Mesenchymal stem cell (in vitro differentiated cells and primary cell): ENCODE measurements at regions not wholly inside any gene's neighbourhood (a gene's known extent, or its start where the extent isn't known, plus 50 kb on each side); places are given as distances from the start of the nearest gene placed in this dataset.

Experiments used
- DNase-seq: peaks from one replicate; pipeline ENCODE4 v3.0.0-alpha.2; 2013
- H2AFZ ChIP-seq: one replicate; pipeline ENCODE4 v1.6.1; 2013; ENCODE audit warnings: low read depth, mild to moderate bottlenecking, control low read depth, inconsistent platforms, low read length, moderate library complexity
- H2AK5ac ChIP-seq: 2 replicates; pipeline ENCODE4 v1.6.1; 2013; ENCODE audit warnings: low read length, moderate library complexity, mild to moderate bottlenecking, inconsistent platforms; ENCODE audit not compliant: severe bottlenecking
- H2BK120ac ChIP-seq: one replicate; pipeline ENCODE4 v1.6.1; 2013; ENCODE audit warnings: low read depth, mild to moderate bottlenecking, inconsistent platforms, low read length, moderate library complexity
- H2BK12ac ChIP-seq, 2 experiments: one replicate each; pipeline ENCODE4 v1.6.1; 2013; ENCODE audit warnings: inconsistent platforms in 2 of 2, low read length in 2 of 2, mild to moderate bottlenecking in 2 of 2, moderate library complexity in 2 of 2, control low read depth in 1 of 2
- H2BK15ac ChIP-seq: one replicate; pipeline ENCODE4 v1.6.1; 2013; ENCODE audit warnings: mild to moderate bottlenecking, low read depth, inconsistent platforms; ENCODE audit not compliant: poor library complexity, severe bottlenecking
- H2BK5ac ChIP-seq: 2 replicates; pipeline ENCODE4 v1.6.1; 2013; ENCODE audit warnings: low read depth, mild to moderate bottlenecking, low read length, control low read depth, inconsistent platforms; ENCODE audit not compliant: poor library complexity, severe bottlenecking
- H3K14ac ChIP-seq, 2 experiments: one replicate each; pipeline ENCODE4 v1.6.1; 2013; ENCODE audit warnings: inconsistent platforms in 2 of 2, low read length in 2 of 2, control low read depth in 1 of 2, mild to moderate bottlenecking in 1 of 2, moderate library complexity in 1 of 2
- H3K18ac ChIP-seq, 2 experiments: one replicate each; pipeline ENCODE4 v1.6.1; 2013; ENCODE audit warnings: inconsistent platforms in 2 of 2, low read length in 2 of 2, control low read depth in 1 of 2, low read depth in 1 of 2, mild to moderate bottlenecking in 1 of 2
- H3K23ac ChIP-seq, 2 experiments: one replicate each; pipeline ENCODE4 v1.6.1; 2013; ENCODE audit warnings: inconsistent platforms in 2 of 2, low read length in 2 of 2, mild to moderate bottlenecking in 2 of 2, moderate library complexity in 2 of 2, control low read depth in 1 of 2
- H3K27ac ChIP-seq: 2 replicates; pipeline ENCODE4 v1.5.1; 2013; ENCODE audit warnings: mild to moderate bottlenecking, moderate library complexity, low read length, control low read depth, inconsistent platforms; ENCODE audit not compliant: poor library complexity, severe bottlenecking
- H3K27me3 ChIP-seq, 2 experiments: 2 replicates each; pipeline versions ENCODE4 v1.6.1 to v1.7.0; 2013; ENCODE audit warnings: low read length in 2 of 2, mild to moderate bottlenecking in 2 of 2, moderate library complexity in 2 of 2, control low read depth in 1 of 2, inconsistent platforms in 1 of 2; ENCODE audit not compliant: control insufficient read depth in 1 of 2, insufficient read depth in 1 of 2
- H3K36me3 ChIP-seq, 2 experiments: 2 replicates each; pipeline versions ENCODE4 v1.6.1 to v1.7.0; 2013; ENCODE audit warnings: low read length in 2 of 2, control low read depth in 1 of 2, inconsistent platforms in 1 of 2, low read depth in 1 of 2, mild to moderate bottlenecking in 1 of 2; ENCODE audit not compliant: insufficient read depth in 2 of 2, control insufficient read depth in 1 of 2
- H3K4ac ChIP-seq, 2 experiments: one replicate each; pipeline ENCODE4 v1.6.1; 2013; ENCODE audit warnings: inconsistent platforms in 2 of 2, low read length in 2 of 2, mild to moderate bottlenecking in 2 of 2, moderate library complexity in 2 of 2, control low read depth in 1 of 2, low read depth in 1 of 2
- H3K4me1 ChIP-seq: 2 replicates; pipeline ENCODE4 v1.6.1; 2013; ENCODE audit warnings: low read depth, low read length, control low read depth; ENCODE audit not compliant: control insufficient read depth, insufficient read depth
- H3K4me2 ChIP-seq: 2 replicates; pipeline ENCODE4 v1.6.1; 2013; ENCODE audit warnings: low read length, mild to moderate bottlenecking, inconsistent platforms; ENCODE audit not compliant: poor library complexity, severe bottlenecking
- H3K4me3 ChIP-seq, 2 experiments: 2 replicates each; pipeline versions ENCODE4 v1.5.1 to v1.7.0; 2013; ENCODE audit warnings: low read length in 2 of 2, mild to moderate bottlenecking in 2 of 2, control low read depth in 1 of 2, low read depth in 1 of 2; ENCODE audit not compliant: insufficient read depth in 1 of 2
- H3K79me1 ChIP-seq: replicated peaks from 2 replicates; pipeline ENCODE4 v1.6.1; 2013; ENCODE audit warnings: mild to moderate bottlenecking, control low read depth, low read length, inconsistent platforms; ENCODE audit not compliant: poor library complexity, severe bottlenecking
- H3K9ac ChIP-seq: 2 replicates; pipeline ENCODE4 v1.7.0; 2013; ENCODE audit warnings: mild to moderate bottlenecking, low read length, moderate library complexity
- H3K9me3 ChIP-seq: 2 replicates; pipeline ENCODE4 v1.7.0; 2013; ENCODE audit warnings: mild to moderate bottlenecking, low read length; ENCODE audit not compliant: control insufficient read depth
- H4K8ac ChIP-seq: one replicate; pipeline ENCODE4 v1.6.1; 2013; ENCODE audit warnings: inconsistent platforms, mild to moderate bottlenecking, low read length, moderate library complexity
- H4K91ac ChIP-seq: one replicate; pipeline ENCODE4 v1.6.1; 2013; ENCODE audit warnings: mild to moderate bottlenecking, low read length, inconsistent platforms
- WGBS: methylation state at CpG from one replicate; pipeline ENCODE4 v1.1.7; 2013; ENCODE audit warnings: mixed read lengths; 5-methylcytosine and 5-hydroxymethylcytosine counted together

- Histone ChIP-seq H2BK15ac (no peak overlapping the region), H3K36me3 (no peaks in the 10 kb centered on the region), H3K9ac (no peak overlapping the region), H3K18ac (no peak overlapping the region), H3K14ac (no peak overlapping the region), H4K8ac (no peak overlapping the region), H3K4me2 (no peak overlapping the region), H2BK120ac (no peak overlapping the region), H3K4me1 (no peaks in the 10 kb centered on the region), H3K23ac (no peak overlapping the region), H3K79me1 (no peaks in the 10 kb centered on the region), H2BK5ac (no peak overlapping the region), H2BK12ac (no peak overlapping the region), H3K27ac (no peak overlapping the region), H4K91ac (no peak overlapping the region), H2AFZ (no peak overlapping the region), H3K4me3 (no peak overlapping the region), H3K4ac (no peak overlapping the region), H3K27me3 (no peaks in the 10 kb centered on the region), H3K9me3 (no peaks in the 10 kb centered on the region), H2AK5ac (no peak overlapping the region)
- WGBS, result 57% methylated on average over 1 of the region's 4 CpGs
- no peak for DNase-seq
Observed at GRCh38 chr1:86285796-86286195, 110.3 kb downstream of the ODF2L start.

- no peak overlapping the region for H2BK120ac ChIP-seq
- no peak overlapping the region for H3K4me3 ChIP-seq
- H4K8ac ChIP-seq, result no peak overlapping the region
- H2BK12ac ChIP-seq, result no peak overlapping the region
- H3K9ac ChIP-seq, result no peak overlapping the region
- no peaks in the 10 kb centered on the region for H3K79me1 ChIP-seq
- no peaks in the 10 kb centered on the region for H3K27me3 ChIP-seq
- H3K36me3 ChIP-seq, result no peaks in the 10 kb centered on the region
- H3K4me1 ChIP-seq, result no peaks in the 10 kb centered on the region
- H3K4ac ChIP-seq, result no peak overlapping the region
- H3K9me3 ChIP-seq, result no peaks in the 10 kb centered on the region
- H2AFZ ChIP-seq, result no peak overlapping the region
- H3K27ac ChIP-seq, result no peak overlapping the region
- H3K14ac ChIP-seq, result no peak overlapping the region
- H3K18ac ChIP-seq, result no peak overlapping the region
- no peak overlapping the region for H3K4me2 ChIP-seq
- H4K91ac ChIP-seq, result no peak overlapping the region
- H2AK5ac ChIP-seq, result no peak overlapping the region
- no peak overlapping the region for H2BK15ac ChIP-seq
- no peak overlapping the region for H3K23ac ChIP-seq
- H2BK5ac ChIP-seq, result no peak overlapping the region
- DNase-seq, result no peak
Observed at GRCh38 chr1:86282611-86283010, 113.5 kb downstream of the ODF2L start.

- Histone ChIP-seq H3K4me1 (no peaks in the 10 kb centered on the region), H4K91ac (no peak overlapping the region), H3K23ac (no peak overlapping the region), H3K27ac (no peak overlapping the region), H3K36me3 (no peaks in the 10 kb centered on the region), H3K4me2 (no peak overlapping the region), H2BK5ac (no peak overlapping the region), H2BK120ac (no peak overlapping the region), H3K18ac (no peak overlapping the region), H2AK5ac (no peak overlapping the region), H4K8ac (no peak overlapping the region), H3K9ac (no peak overlapping the region), H3K79me1 (no peaks in the 10 kb centered on the region), H3K14ac (no peak overlapping the region), H3K4ac (no peak overlapping the region), H3K4me3 (no peak overlapping the region), H3K27me3 (no peaks in the 10 kb centered on the region), H2AFZ (no peak overlapping the region), H3K9me3 (no peaks in the 10 kb centered on the region), H2BK12ac (no peak overlapping the region), H2BK15ac (no peak overlapping the region)
- DNase-seq, result no peak
- 85% methylated on average over 4 of the region's 4 CpGs for WGBS
Observed at GRCh38 chr1:86277936-86278335, 118.2 kb downstream of the ODF2L start.

- H3K4me3 ChIP-seq, result no peak overlapping the region
- no peak overlapping the region for H3K18ac ChIP-seq
- H3K9me3 ChIP-seq, result no peaks in the 10 kb centered on the region
- no peak overlapping the region for H2BK5ac ChIP-seq
- no peak overlapping the region for H4K91ac ChIP-seq
- no peak overlapping the region for H3K9ac ChIP-seq
- no peak overlapping the region for H4K8ac ChIP-seq
- no peaks in the 10 kb centered on the region for H3K27me3 ChIP-seq
- no peak overlapping the region for H3K23ac ChIP-seq
- no peak overlapping the region for H3K4me2 ChIP-seq
- no peak overlapping the region for H2BK15ac ChIP-seq
- no peak overlapping the region for H2AFZ ChIP-seq
- H3K36me3 ChIP-seq, result no peaks in the 10 kb centered on the region
- H2BK120ac ChIP-seq, result no peak overlapping the region
- no peak overlapping the region for H2BK12ac ChIP-seq
- DNase-seq, result no peak
- H2AK5ac ChIP-seq, result no peak overlapping the region
- no peak overlapping the region for H3K4ac ChIP-seq
- H3K14ac ChIP-seq, result no peak overlapping the region
- no peak overlapping the region for H3K27ac ChIP-seq
- H3K79me1 ChIP-seq, result no peaks in the 10 kb centered on the region
- H3K4me1 ChIP-seq, result no peaks in the 10 kb centered on the region
Observed at GRCh38 chr1:86273066-86273465, 116.5 kb upstream of the COL24A1 start.
